IMR-90 (cell line): ENCODE measurements at regions not wholly inside any gene's neighbourhood (a gene's known extent, or its start where the extent isn't known, plus 50 kb on each side); places are given as distances from the start of the nearest gene placed in this dataset.
A peak's percentile ranks its signal among the peaks of the same experiment; 100 is the strongest.

Source experiments
- ATAC-seq: fragments of 200-7000 bp; cut with Tn5 transposase; 2 replicates; pipeline ENCODE4 v1.9.1; 2020; ENCODE audit warnings: low read depth, mild to moderate bottlenecking, moderate library complexity
- BruUV-seq: library from RNA; stranded (reverse); fragments of 400-500 nt; replicated peaks from 2 replicates; lab custom pipeline; 2021; lab: Mats Ljungman, UMichigan
- CTCF ChIA-PET: fragments of 300-600 bp; formaldehyde crosslinking; extraction: SDS; loops from one replicate; lab custom pipeline; 2021; ENCODE audit warnings: antibody characterized with exemption; lab: Yijun Ruan, JAX
- POLR2A ChIA-PET: fragments of 300-600 bp; sonication (Branson Sonifier 250); formaldehyde crosslinking; loops from one replicate; lab custom pipeline; 2022; ENCODE audit warnings: antibody characterized with exemption; ENCODE audit not compliant: unreplicated experiment; lab: Charles Lee
- DNase-seq: peaks from one replicate; pipeline ENCODE4 v3.0.0; 2013
- H2AFZ ChIP-seq: replicated peaks from 2 replicates; pipeline ENCODE3; 2013; ENCODE audit warnings: low read length, mild to moderate bottlenecking; ENCODE audit not compliant: poor library complexity
- H2AK5ac ChIP-seq: 2 replicates; pipeline ENCODE4 v1.6.1; 2013; ENCODE audit warnings: low read depth, low read length, inconsistent platforms
- H2AK9ac ChIP-seq: replicated peaks from 2 replicates; pipeline ENCODE3; 2013; ENCODE audit warnings: mild to moderate bottlenecking, low read depth, low read length, moderate library complexity; ENCODE audit not compliant: poor library complexity
- H2BK120ac ChIP-seq: 2 replicates; pipeline ENCODE4 v1.6.1; 2013; ENCODE audit warnings: low read depth, low read length, inconsistent platforms
- H2BK15ac ChIP-seq: 3 replicates; pipeline ENCODE4 v1.6.1; 2013; ENCODE audit warnings: low read depth, low read length, inconsistent platforms
- H2BK20ac ChIP-seq: 2 replicates; pipeline ENCODE4 v1.6.1; 2013; ENCODE audit warnings: low read depth, mild to moderate bottlenecking, inconsistent platforms, low read length, moderate library complexity
- H2BK5ac ChIP-seq: 2 replicates; pipeline ENCODE4 v1.6.1; 2013; ENCODE audit warnings: mild to moderate bottlenecking, low read depth, low read length, inconsistent platforms; ENCODE audit not compliant: poor library complexity, severe bottlenecking
- H3K14ac ChIP-seq: replicated peaks from 2 replicates; pipeline ENCODE4 v1.6.1; 2013; ENCODE audit warnings: low read depth, low read length, inconsistent platforms
- H3K18ac ChIP-seq: 2 replicates; pipeline ENCODE4 v1.6.1; 2013; ENCODE audit warnings: low read depth, low read length, control low read depth
- H3K23ac ChIP-seq: 2 replicates; pipeline ENCODE4 v1.6.1; 2013; ENCODE audit warnings: low read depth, low read length, inconsistent platforms
- H3K27ac ChIP-seq: 2 replicates; pipeline ENCODE4 v1.5.1; 2013; ENCODE audit warnings: mild to moderate bottlenecking, control low read depth, low read length; ENCODE audit not compliant: insufficient read depth
- H3K27me3 ChIP-seq: 2 replicates; pipeline ENCODE4 v1.6.1; 2013; ENCODE audit warnings: low read length; ENCODE audit not compliant: control insufficient read depth, insufficient read depth
- H3K36me3 ChIP-seq: 2 replicates; pipeline ENCODE4 v1.6.1; 2013; ENCODE audit warnings: low read length, mixed read lengths; ENCODE audit not compliant: control insufficient read depth, insufficient read depth
- H3K4ac ChIP-seq: 2 replicates; pipeline ENCODE4 v1.6.1; 2013; ENCODE audit warnings: low read depth, low read length, inconsistent platforms
- H3K4me1 ChIP-seq: 2 replicates; pipeline ENCODE4 v1.6.1; 2013; ENCODE audit warnings: low read length, mixed read lengths; ENCODE audit not compliant: control insufficient read depth, insufficient read depth
- H3K4me2 ChIP-seq: 2 replicates; pipeline ENCODE4 v1.6.1; 2013; ENCODE audit warnings: low read depth, mild to moderate bottlenecking, control low read depth, low read length, moderate library complexity
- H3K4me3 ChIP-seq: 2 replicates; pipeline ENCODE4 v1.5.1; 2013; ENCODE audit warnings: low read depth, mild to moderate bottlenecking, control low read depth, low read length, moderate library complexity; ENCODE audit not compliant: insufficient read depth
- H3K56ac ChIP-seq: 2 replicates; pipeline ENCODE4 v1.6.1; 2013; ENCODE audit warnings: low read length, inconsistent platforms; ENCODE audit not compliant: insufficient read depth; ENCODE audit errors: extremely low read depth
- H3K79me1 ChIP-seq, 2 experiments: 2 replicates each; pipeline ENCODE4 v1.6.1; 2013; ENCODE audit warnings: low read length in 2 of 2, inconsistent platforms in 1 of 2, low read depth in 1 of 2
- H3K9ac ChIP-seq: 2 replicates; pipeline ENCODE4 v1.6.1; 2013; ENCODE audit warnings: low read depth, low read length, control low read depth
- H3K9me1 ChIP-seq: 2 replicates; pipeline ENCODE4 v1.6.1; 2013; ENCODE audit warnings: low read length, inconsistent platforms; ENCODE audit not compliant: insufficient read depth
- H3K9me3 ChIP-seq: 2 replicates; pipeline ENCODE4 v1.6.1; 2013; ENCODE audit warnings: low read length; ENCODE audit not compliant: control insufficient read depth, insufficient read depth
- H4K20me1 ChIP-seq: 2 replicates; pipeline ENCODE4 v1.6.1; 2013; ENCODE audit warnings: low read length, inconsistent platforms; ENCODE audit not compliant: insufficient read depth
- H4K5ac ChIP-seq: 2 replicates; pipeline ENCODE4 v1.6.1; 2013; ENCODE audit warnings: mild to moderate bottlenecking, low read depth, low read length, control low read depth
- H4K8ac ChIP-seq, 2 experiments: 2 replicates each; pipeline ENCODE4 v1.6.1; 2013; ENCODE audit warnings: low read depth in 2 of 2, low read length in 2 of 2, control low read depth in 1 of 2, inconsistent platforms in 1 of 2
- H4K91ac ChIP-seq: 2 replicates; pipeline ENCODE4 v1.6.1; 2013; ENCODE audit warnings: low read depth, low read length, inconsistent platforms; ENCODE audit not compliant: insufficient read depth
- BHLHE40 ChIP-seq: fragments of 150-350 bp; IDR thresholded peaks from 2 replicates; pipeline ENCODE4 v1.6.1; 2016; ENCODE audit warnings: mild to moderate bottlenecking, low read depth, low read length
- CEBPB ChIP-seq: IDR thresholded peaks from 2 replicates; pipeline ENCODE4 v1.6.1; 2012; ENCODE audit warnings: low read depth, low read length, improper control_type of control experiment
- CTCF ChIP-seq: conservative IDR thresholded peaks from 2 replicates; pipeline ENCODE4 v1.5.1; 2012; ENCODE audit warnings: mild to moderate bottlenecking, low read depth, low read length, improper control_type of control experiment
- FOS ChIP-seq: fragments of 150-350 bp; IDR thresholded peaks from 2 replicates; pipeline ENCODE4 v1.6.1; 2016; ENCODE audit warnings: low read depth, low read length
- MAFK ChIP-seq: IDR thresholded peaks from 2 replicates; pipeline ENCODE4 v1.6.1; 2012; ENCODE audit warnings: low read depth, low read length, improper control_type of control experiment
- MXI1 ChIP-seq: IDR thresholded peaks from 2 replicates; pipeline ENCODE4 v1.6.1; 2012; ENCODE audit warnings: low read depth, mild to moderate bottlenecking, low read length, moderate library complexity, borderline replicate concordance
- NFE2L2 ChIP-seq: fragments of 150-350 bp; IDR thresholded peaks from 2 replicates; pipeline ENCODE4 v1.6.1; 2016; ENCODE audit warnings: low read depth, mild to moderate bottlenecking, low read length
- RAD21 ChIP-seq: IDR thresholded peaks from 2 replicates; pipeline ENCODE4 v1.6.1; 2012; ENCODE audit warnings: low read length, improper control_type of control experiment
- RCOR1 ChIP-seq: IDR thresholded peaks from 2 replicates; pipeline ENCODE4 v1.6.1; 2012; ENCODE audit warnings: mild to moderate bottlenecking, low read length, improper control_type of control experiment; ENCODE audit not compliant: insufficient replicate concordance
- RFX5 ChIP-seq: IDR thresholded peaks from 2 replicates; pipeline ENCODE4 v1.8.0; 2012; ENCODE audit warnings: low read depth, mild to moderate bottlenecking, low read length, moderate library complexity
- SMC3 ChIP-seq: fragments of 150-350 bp; IDR thresholded peaks from 2 replicates; pipeline ENCODE4 v1.6.1; 2016; ENCODE audit warnings: low read depth, mild to moderate bottlenecking, antibody characterized with exemption, low read length, moderate library complexity
- WGBS, 2 experiments: methylation state at CpG; one replicate each; pipeline versions ENCODE4 v1.1.5 to v1.1.7; 2013; ENCODE audit warnings: missing lambda C conversion rate in 2 of 2; ENCODE audit not compliant: insufficient read length in 1 of 2; ENCODE audit errors: extremely low coverage in 2 of 2; 5-methylcytosine and 5-hydroxymethylcytosine counted together
- dilution Hi-C: fragments of 300-500 bp; cut with HindIII; formaldehyde crosslinking; loops from one replicate; pipeline ENCODE4 v1.14.3; 2018; ENCODE audit warnings: low sequenced_read_pairs; ENCODE audit not compliant: unreplicated experiment
- in situ Hi-C: fragments of 300-500 bp; cut with MboI; formaldehyde crosslinking; loops from 3 replicates; pipeline ENCODE4 v1.14.3; 2019; ENCODE audit warnings: low sequenced_read_pairs, inconsistent platforms, mixed read lengths
- intact Hi-C: fragments of 100-400 bp; cut with micrococcal nuclease; formaldehyde crosslinking; loops from 2 replicates; pipeline ENCODE4 v1.10.0; 2022
- TF ChIP-seq, protein P1 (sequence below): fragments of 150-350 bp; IDR thresholded peaks from 2 replicates; pipeline ENCODE4 v1.6.1; 2016; ENCODE audit warnings: low read depth, mild to moderate bottlenecking, low read length, moderate library complexity, borderline replicate concordance
- TF ChIP-seq, protein P2 (sequence below): fragments of 150-350 bp; IDR thresholded peaks from 2 replicates; pipeline ENCODE4 v1.6.1; 2017; ENCODE audit warnings: mild to moderate bottlenecking, antibody characterized with exemption, low read length, low read depth

- no peak overlapping the region for H3K23ac ChIP-seq
- no peak overlapping the region for H3K27ac ChIP-seq
- no peak overlapping the region for H4K8ac ChIP-seq
- no peak overlapping the region for H3K4ac ChIP-seq
- DNase-seq (peak; percentile 18), ATAC-seq (no peak)
- H2BK5ac ChIP-seq = no peak overlapping the region
- no peak overlapping the region for H3K9ac ChIP-seq
- TF ChIP-seq BHLHE40 (no peak), CTCF (no peak), RAD21 (no peak), FOS (no peak), MXI1 (no peak), MAFK (no peak), RFX5 (no peak), CEBPB (no peak), RCOR1 (no peak), SMC3 (no peak), NFE2L2 (no peak)
- TF ChIP-seq, protein P1, sequence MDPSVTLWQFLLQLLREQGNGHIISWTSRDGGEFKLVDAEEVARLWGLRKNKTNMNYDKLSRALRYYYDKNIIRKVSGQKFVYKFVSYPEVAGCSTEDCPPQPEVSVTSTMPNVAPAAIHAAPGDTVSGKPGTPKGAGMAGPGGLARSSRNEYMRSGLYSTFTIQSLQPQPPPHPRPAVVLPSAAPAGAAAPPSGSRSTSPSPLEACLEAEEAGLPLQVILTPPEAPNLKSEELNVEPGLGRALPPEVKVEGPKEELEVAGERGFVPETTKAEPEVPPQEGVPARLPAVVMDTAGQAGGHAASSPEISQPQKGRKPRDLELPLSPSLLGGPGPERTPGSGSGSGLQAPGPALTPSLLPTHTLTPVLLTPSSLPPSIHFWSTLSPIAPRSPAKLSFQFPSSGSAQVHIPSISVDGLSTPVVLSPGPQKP = no peak
- TF ChIP-seq, protein P2, sequence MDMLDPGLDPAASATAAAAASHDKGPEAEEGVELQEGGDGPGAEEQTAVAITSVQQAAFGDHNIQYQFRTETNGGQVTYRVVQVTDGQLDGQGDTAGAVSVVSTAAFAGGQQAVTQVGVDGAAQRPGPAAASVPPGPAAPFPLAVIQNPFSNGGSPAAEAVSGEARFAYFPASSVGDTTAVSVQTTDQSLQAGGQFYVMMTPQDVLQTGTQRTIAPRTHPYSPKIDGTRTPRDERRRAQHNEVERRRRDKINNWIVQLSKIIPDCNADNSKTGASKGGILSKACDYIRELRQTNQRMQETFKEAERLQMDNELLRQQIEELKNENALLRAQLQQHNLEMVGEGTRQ = no peak
- no peak overlapping the region for H3K14ac ChIP-seq
- intact Hi-C loops = no loop called here
- H3K9me3 ChIP-seq = no peaks in the 10 kb centered on the region
- no peak overlapping the region for H2AK9ac ChIP-seq
- H3K4me3 ChIP-seq = no peak overlapping the region
- no peaks in the 10 kb centered on the region for H3K36me3 ChIP-seq
- H3K27me3 ChIP-seq = peaks cover 7% of the 10 kb centered on the region
- no peak overlapping the region for H3K18ac ChIP-seq
- no TSS peak for BruUV-seq
- H3K56ac ChIP-seq = no peak overlapping the region
- POLR2A ChIA-PET = no interaction called here
- no peak overlapping the region for H2BK120ac ChIP-seq
- H4K5ac ChIP-seq = no peak overlapping the region
- dilution Hi-C loops = no loop called here
- no peaks in the 10 kb centered on the region for H3K4me1 ChIP-seq
- H4K20me1 ChIP-seq = no peaks in the 10 kb centered on the region
- in situ Hi-C loops = no loop called here
- H2BK15ac ChIP-seq = no peak overlapping the region
- no peak overlapping the region for H2BK20ac ChIP-seq
- H2AK5ac ChIP-seq = no peak overlapping the region
- no peak overlapping the region for H4K91ac ChIP-seq
- no peaks in the 10 kb centered on the region for H3K79me1 ChIP-seq
- H3K4me2 ChIP-seq = no peak overlapping the region
- WGBS, 2 experiments = no CpG with 5 or more reads among the region's 2 CpGs
- CTCF ChIA-PET = no interaction called here
- no peak overlapping the region for H2AFZ ChIP-seq
- H3K9me1 ChIP-seq = peaks cover 8% of the 10 kb centered on the region
Measured at GRCh38 chr18:11251891-11252270, 102.5 kb upstream of the PIEZO2 start.
